Suppressor macrophage (primary cell): ENCODE measurements at regions not wholly inside any gene's neighbourhood (a gene's known extent, or its start where the extent isn't known, plus 50 kb on each side); places are given as distances from the start of the nearest gene placed in this dataset.
"Not testable (repeated sequence)": the region's sequence is repeated elsewhere in the genome, so short reads cannot be mapped to it uniquely, and the experiment has no call there.

Experiments used
- DNase-seq, 4 experiments: peaks; one replicate each; pipeline ENCODE4 v3.0.0-alpha.2; 2020 to 2022

- not testable (repeated sequence) for DNase-seq
These were observed 612.5 kb upstream of the SGCD start for GRCh38 chr5:155714435-155714834.

DNA sequence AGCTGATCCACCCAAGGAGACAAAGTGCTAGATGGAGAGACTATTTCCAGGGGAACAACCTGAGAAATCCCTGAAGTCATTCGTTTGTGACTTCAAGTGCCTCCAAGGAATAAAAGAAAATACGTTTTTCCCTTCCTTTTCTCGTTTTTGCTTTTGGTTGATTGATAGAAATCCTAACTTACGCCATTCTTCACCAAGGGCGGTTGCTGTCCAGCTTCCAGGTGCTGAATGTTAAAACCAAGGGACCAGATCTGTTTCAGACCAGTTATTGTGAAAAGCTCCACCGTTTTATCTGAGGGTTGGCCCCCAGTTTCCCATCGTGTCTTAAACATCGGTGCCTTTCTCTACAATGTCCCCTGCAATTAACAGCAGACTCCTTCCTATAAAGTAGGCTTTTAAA is 600.7 kb upstream of the SGCD start:
- DNase-seq, result peak in 2 of 4 experiments; percentile 2 to 11

GRCh38 chr5:155727512-155728145 is 599.3 kb upstream of the SGCD start:
- DNase-seq, result no peak

DNA sequence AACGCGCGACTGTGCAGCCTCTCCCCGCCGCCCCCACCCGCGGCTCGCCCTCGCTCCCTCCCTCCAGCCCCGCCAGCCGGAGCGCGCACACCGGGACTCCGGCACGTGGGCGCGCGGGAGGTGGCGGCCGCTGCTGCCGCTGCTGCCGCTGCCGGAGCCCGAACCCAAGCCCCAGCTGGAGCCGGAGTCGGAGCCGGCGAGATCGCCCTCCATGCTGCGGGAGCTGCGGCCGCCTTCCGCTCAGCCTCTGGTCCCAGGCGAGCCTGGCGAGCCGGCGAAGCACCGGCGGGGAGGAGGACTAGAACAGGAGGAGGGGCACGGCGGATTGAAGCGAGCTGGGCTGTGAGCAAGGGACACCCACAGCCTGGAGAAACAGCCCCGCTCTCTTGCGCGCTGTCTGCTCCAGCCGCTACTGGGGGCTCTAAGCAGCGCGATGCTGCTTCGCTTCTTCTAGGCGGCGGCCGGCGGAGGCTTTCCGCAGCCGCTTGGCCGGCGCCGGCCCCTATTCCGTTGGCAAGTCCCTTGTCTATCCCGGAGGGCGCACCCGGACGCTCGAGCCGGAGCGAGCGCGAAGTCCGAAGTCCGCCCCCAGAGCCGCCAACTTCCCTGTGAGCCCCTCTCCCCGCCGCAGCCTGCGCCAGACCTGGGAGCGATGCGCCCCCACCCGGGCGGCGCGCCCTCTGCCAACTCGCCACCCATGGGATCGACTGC is 598.7 kb upstream of the SGCD start:
- DNase-seq, result no peak

DNA sequence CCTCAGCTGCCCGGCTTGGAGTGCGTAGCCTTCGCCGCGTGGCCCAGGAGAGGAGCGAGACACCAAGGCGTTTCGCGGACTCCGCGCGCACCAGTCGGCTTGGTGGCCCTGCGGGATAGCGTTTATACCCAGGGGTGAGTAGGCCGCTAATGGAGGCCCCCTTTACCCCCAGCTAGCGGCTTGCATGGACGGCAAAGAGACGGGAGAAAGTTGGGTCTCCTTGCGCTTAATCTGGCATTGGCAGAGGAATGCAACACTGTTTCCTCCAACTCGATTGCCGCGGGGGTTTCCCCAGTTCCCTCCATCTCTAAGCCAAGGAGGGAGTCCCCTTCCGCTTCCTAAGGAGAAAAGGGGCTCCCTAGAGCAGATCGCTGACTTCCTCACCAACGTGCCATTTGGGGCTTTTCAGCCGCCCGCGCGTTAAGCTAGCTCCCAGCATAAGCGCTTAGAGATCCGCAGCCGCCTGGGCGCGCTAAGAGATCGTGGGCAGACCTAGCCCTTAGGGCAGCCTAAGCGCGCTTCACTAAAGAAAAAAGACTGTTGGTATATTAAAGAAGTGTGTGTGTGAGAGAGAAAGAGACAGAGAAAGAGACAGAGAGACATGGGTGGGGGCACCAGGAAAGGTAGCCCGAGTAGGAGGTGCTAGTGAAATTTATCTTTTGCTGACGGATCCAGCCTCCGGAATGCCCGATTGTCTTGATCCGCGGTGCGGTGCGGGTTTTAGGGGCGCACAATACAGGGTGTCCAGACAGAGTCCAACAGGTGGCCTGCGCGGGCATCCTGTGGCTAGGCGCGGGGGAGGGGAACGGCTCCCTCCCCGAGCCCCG is 597.9 kb upstream of the SGCD start:
- no peak for DNase-seq

GRCh38 chr5:155729684-155730059 is 597.3 kb upstream of the SGCD start:
- DNase-seq, result no peak

GRCh38 chr5:155732587-155733376 is 594.2 kb upstream of the SGCD start:
- no peak for DNase-seq

GRCh38 chr5:155733935-155734334 is 593.0 kb upstream of the SGCD start:
- no peak for DNase-seq

GRCh38 chr5:155735388-155735787 is 591.6 kb upstream of the SGCD start:
- DNase-seq, result no peak

DNA sequence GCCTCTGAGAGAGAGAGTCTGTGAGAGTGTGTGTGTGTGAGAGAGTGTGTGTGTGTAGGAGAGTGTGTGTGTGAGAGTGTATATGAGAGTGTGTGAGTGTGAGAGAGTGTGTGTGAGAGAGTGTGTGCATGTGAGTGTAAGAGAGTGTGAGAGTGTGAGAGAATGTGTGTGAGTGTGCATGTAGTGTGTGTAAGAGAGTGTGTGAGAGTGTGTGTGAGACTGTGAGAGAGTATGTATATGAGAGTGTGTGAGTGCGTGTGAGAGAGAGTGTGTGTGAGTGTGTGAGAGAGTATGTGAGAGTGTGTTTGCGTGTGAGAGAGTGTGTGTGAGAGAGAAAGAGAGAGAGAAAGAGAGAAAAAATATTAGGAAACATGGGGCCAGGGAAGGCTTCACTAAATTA is 588.3 kb upstream of the SGCD start:
- DNase-seq, result no peak

- DNase-seq, result peak in 1 of 4 experiments; percentile 3
These were observed 580.5 kb upstream of the SGCD start for GRCh38 chr5:155746367-155747038.

DNA sequence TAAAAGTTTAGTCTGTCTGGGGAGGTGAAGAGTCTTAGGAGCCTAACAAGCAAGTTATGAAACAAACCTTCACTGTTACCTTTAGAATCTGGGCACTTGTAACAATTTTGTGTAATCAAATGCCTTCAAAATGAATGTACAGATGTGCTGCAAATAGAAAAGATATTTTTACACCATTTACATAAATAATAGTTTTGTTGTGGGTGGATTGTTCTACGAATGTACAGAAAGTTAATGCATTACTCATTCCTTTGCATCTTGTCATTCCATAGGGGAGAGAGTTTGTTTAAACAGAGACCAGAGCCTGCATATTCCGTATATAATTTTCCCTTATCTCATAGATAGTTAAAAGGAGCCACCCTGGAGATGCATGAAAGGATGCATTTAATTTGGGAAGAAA is 576.9 kb upstream of the SGCD start:
- no peak for DNase-seq

- DNase-seq, result no peak
These were observed 576.4 kb upstream of the SGCD start for GRCh38 chr5:155750571-155750970.

- no peak for DNase-seq
These were observed 572.9 kb upstream of the SGCD start for GRCh38 chr5:155753943-155754581.

DNA sequence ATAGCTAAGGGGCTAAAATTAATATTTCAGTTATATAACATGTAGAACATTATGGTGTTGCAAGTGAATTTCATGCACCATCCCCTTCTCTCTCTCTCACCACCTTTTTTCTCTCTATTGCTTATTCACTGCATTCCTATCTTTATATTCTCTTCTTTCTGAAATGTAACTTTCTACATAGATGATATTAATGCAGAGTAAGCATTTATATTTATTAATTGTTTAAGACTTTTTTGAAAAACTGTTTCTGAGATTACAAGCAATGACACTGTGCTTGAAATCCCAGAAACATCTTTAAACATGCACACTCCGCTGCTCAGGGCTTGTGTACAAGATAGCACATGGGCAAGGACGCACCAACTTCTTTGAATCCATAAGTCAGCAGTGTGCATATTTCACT is 567.7 kb upstream of the SGCD start:
- no peak for DNase-seq

DNA sequence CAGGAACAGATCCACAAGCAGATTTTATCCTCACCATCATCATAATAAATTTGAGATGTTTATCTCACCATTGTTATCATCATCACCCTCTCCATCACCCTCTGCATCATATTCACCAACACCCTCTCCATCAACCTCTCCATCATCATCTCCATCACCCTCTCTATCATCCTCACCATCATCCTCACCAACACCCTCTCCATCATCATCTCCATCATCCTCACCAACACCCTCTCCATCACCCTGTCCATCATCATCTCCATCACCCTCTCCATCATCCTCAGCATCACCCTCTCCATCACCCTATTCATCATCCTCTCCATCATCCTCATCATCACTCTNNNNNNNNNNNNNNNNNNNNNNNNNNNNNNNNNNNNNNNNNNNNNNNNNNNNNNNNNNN is 567.0 kb upstream of the SGCD start:
- DNase-seq, result no peak

- no peak for DNase-seq
These were observed 565.5 kb upstream of the SGCD start for GRCh38 chr5:155761502-155761901.

- no peak for DNase-seq
These were observed 561.2 kb upstream of the SGCD start for GRCh38 chr5:155765715-155766114.

DNA sequence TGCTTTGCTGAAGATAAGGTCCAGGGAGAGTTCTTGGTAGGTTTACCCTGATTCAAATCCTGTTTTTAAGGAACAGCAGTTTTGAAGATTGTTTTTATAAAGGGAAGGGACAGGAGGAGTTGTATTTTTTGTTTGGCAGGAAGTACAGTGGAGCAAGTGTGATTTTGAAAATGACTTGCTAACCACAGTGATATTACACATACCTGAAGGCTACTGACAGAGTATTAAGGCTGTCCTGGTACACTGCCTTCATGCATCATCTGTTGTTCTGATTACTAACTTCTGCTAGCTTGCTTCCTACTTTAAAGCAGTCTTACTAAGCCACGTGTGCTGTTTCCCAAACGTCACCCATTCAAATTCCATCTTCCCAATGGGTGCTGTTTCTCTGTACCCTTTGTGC is 559.5 kb upstream of the SGCD start:
- no peak for DNase-seq

- no peak for DNase-seq
These were observed 558.6 kb upstream of the SGCD start for GRCh38 chr5:155768332-155768731.

- DNase-seq, result no peak
These were observed 554.8 kb upstream of the SGCD start for GRCh38 chr5:155772009-155772662.
